ENCODE measurements at regions not wholly inside any gene's neighbourhood (a gene's known extent, or its start where the extent isn't known, plus 50 kb on each side); places are given as distances from the start of the nearest gene placed in this dataset.

DNA sequence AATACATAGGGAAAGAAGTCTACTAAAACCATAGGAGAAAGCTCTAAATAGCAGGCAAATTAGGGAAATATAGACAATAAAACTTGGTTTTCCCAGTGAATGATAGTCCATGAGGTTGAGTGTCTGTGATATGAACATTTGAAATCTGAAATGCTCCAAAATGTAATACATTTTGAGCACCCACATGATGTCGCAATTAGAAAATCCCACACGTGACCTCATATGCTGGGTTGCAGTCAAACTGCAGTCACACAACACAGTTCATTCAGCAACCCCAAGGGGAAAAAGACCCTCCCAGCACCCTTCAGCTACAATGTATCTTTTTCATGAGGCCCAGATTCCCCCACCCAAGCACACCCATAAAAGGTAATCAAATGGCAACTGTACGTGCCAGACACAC lies 155.6 kb downstream of the BTC start:
- TF ChIP-seq POLR2A (IDR thresholded peaks at IDR 0.05), result no peak
- TF ChIP-seq, protein P1, sequence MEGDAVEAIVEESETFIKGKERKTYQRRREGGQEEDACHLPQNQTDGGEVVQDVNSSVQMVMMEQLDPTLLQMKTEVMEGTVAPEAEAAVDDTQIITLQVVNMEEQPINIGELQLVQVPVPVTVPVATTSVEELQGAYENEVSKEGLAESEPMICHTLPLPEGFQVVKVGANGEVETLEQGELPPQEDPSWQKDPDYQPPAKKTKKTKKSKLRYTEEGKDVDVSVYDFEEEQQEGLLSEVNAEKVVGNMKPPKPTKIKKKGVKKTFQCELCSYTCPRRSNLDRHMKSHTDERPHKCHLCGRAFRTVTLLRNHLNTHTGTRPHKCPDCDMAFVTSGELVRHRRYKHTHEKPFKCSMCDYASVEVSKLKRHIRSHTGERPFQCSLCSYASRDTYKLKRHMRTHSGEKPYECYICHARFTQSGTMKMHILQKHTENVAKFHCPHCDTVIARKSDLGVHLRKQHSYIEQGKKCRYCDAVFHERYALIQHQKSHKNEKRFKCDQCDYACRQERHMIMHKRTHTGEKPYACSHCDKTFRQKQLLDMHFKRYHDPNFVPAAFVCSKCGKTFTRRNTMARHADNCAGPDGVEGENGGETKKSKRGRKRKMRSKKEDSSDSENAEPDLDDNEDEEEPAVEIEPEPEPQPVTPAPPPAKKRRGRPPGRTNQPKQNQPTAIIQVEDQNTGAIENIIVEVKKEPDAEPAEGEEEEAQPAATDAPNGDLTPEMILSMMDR (IDR thresholded peaks at IDR 0.05), result no peak
